Activated CD8-positive, alpha-beta memory T cell treated with anti-CD3 and anti-CD28 coated beads, Interleukin-2, amount 10 ng/mL, durations not matched to agents 7 days and 5 days (primary cell): ENCODE measurements at regions not wholly inside any gene's neighbourhood (a gene's known extent, or its start where the extent isn't known, plus 50 kb on each side); places are given as distances from the start of the nearest gene placed in this dataset.

Experiments used
- ATAC-seq: fragments of 150-1000 bp; cut with Tn5 transposase; one replicate; pipeline ENCODE4 v1.10.0; 2021; ENCODE audit warnings: moderate library complexity
- CTCF ChIA-PET: fragments of 350-600 bp; sonication (Branson Sonifier 250); formaldehyde crosslinking; loops from one replicate; lab custom pipeline; 2021; ENCODE audit warnings: antibody characterized with exemption; lab: Charles Lee
- DNase-seq: peaks from one replicate; pipeline ENCODE4 v3.0.0-alpha.2; 2020
- H3K27ac Mint-ChIP-seq: one replicate; pipeline ENCODE4 v1.8.0; 2021; ENCODE audit warnings: mild to moderate bottlenecking, mixed read lengths
- H3K27me3 Mint-ChIP-seq: one replicate; pipeline ENCODE4 v1.8.0; 2021; ENCODE audit warnings: mixed read lengths
- H3K36me3 Mint-ChIP-seq: one replicate; pipeline ENCODE4 v1.8.0; 2021; ENCODE audit warnings: mild to moderate bottlenecking, mixed read lengths
- H3K4me1 Mint-ChIP-seq: one replicate; pipeline ENCODE4 v1.8.0; 2021; ENCODE audit warnings: mixed read lengths
- H3K4me3 Mint-ChIP-seq: one replicate; pipeline ENCODE4 v1.8.0; 2021; ENCODE audit warnings: mild to moderate bottlenecking, moderate library complexity, mixed read lengths
- H3K9me3 Mint-ChIP-seq: one replicate; pipeline ENCODE4 v1.8.0; 2022; ENCODE audit warnings: low read depth, mixed read lengths

GRCh38 chr4:124282301-124282898 lies 430.1 kb downstream of the ANKRD50 start:
- no peaks in the 10 kb centered on the region for H3K9me3 Mint-ChIP-seq
- H3K36me3 Mint-ChIP-seq: no peaks in the 10 kb centered on the region
- DNase-seq (no peak), ATAC-seq (no peak)
- no peak overlapping the region for H3K27ac Mint-ChIP-seq
- H3K4me1 Mint-ChIP-seq: no peaks in the 10 kb centered on the region
- H3K4me3 Mint-ChIP-seq: no peak overlapping the region
- CTCF ChIA-PET: no interaction called here
- no peaks in the 10 kb centered on the region for H3K27me3 Mint-ChIP-seq

- Mint-ChIP-seq H3K27me3 (no peaks in the 10 kb centered on the region), H3K9me3 (no peaks in the 10 kb centered on the region), H3K4me3 (no peak overlapping the region), H3K27ac (no peak overlapping the region), H3K36me3 (no peaks in the 10 kb centered on the region), H3K4me1 (no peaks in the 10 kb centered on the region)
- no peak for ATAC-seq
- DNase-seq: no peak
- CTCF ChIA-PET: no interaction called here
Observed at GRCh38 chr4:124288706-124289486, 423.6 kb downstream of the ANKRD50 start.

- no peak overlapping the region for H3K27ac Mint-ChIP-seq
- no peak for DNase-seq
- no peaks in the 10 kb centered on the region for H3K4me1 Mint-ChIP-seq
- no peak overlapping the region for H3K4me3 Mint-ChIP-seq
- no peaks in the 10 kb centered on the region for H3K27me3 Mint-ChIP-seq
- no peak for ATAC-seq
- no peaks in the 10 kb centered on the region for H3K9me3 Mint-ChIP-seq
- no peaks in the 10 kb centered on the region for H3K36me3 Mint-ChIP-seq
- CTCF ChIA-PET: no interaction called here
Observed at GRCh38 chr4:124290678-124291077, 421.9 kb downstream of the ANKRD50 start.

- Mint-ChIP-seq H3K27me3 (no peaks in the 10 kb centered on the region), H3K4me3 (no peak overlapping the region), H3K9me3 (no peaks in the 10 kb centered on the region), H3K4me1 (no peaks in the 10 kb centered on the region), H3K27ac (no peak overlapping the region), H3K36me3 (no peaks in the 10 kb centered on the region)
- DNase-seq (no peak), ATAC-seq (no peak)
- CTCF ChIA-PET: no interaction called here
Observed at GRCh38 chr4:124295413-124295812, 417.1 kb downstream of the ANKRD50 start.

GRCh38 chr4:124304941-124305340 lies 407.6 kb downstream of the ANKRD50 start:
- Mint-ChIP-seq H3K27ac (no peak overlapping the region), H3K27me3 (no peaks in the 10 kb centered on the region), H3K9me3 (no peaks in the 10 kb centered on the region), H3K36me3 (no peaks in the 10 kb centered on the region), H3K4me3 (no peak overlapping the region), H3K4me1 (no peaks in the 10 kb centered on the region)
- no peak for ATAC-seq
- CTCF ChIA-PET: no interaction called here
- DNase-seq: no peak

GRCh38 chr4:124306352-124306751 lies 406.2 kb downstream of the ANKRD50 start:
- Mint-ChIP-seq H3K36me3 (no peaks in the 10 kb centered on the region), H3K27ac (no peak overlapping the region), H3K9me3 (no peaks in the 10 kb centered on the region), H3K4me1 (no peaks in the 10 kb centered on the region), H3K27me3 (no peaks in the 10 kb centered on the region), H3K4me3 (no peak overlapping the region)
- ATAC-seq (no peak), DNase-seq (no peak)
- CTCF ChIA-PET: no interaction called here

- Mint-ChIP-seq H3K9me3 (no peaks in the 10 kb centered on the region), H3K4me1 (no peaks in the 10 kb centered on the region), H3K27me3 (no peaks in the 10 kb centered on the region), H3K36me3 (no peaks in the 10 kb centered on the region), H3K27ac (no peak overlapping the region), H3K4me3 (no peak overlapping the region)
- DNase-seq (no peak), ATAC-seq (no peak)
- CTCF ChIA-PET: no interaction called here
Observed at GRCh38 chr4:124307143-124307542, 405.4 kb downstream of the ANKRD50 start.

- ATAC-seq: no peak
- Mint-ChIP-seq H3K4me3 (no peak overlapping the region), H3K9me3 (no peaks in the 10 kb centered on the region), H3K36me3 (no peaks in the 10 kb centered on the region), H3K27ac (no peak overlapping the region), H3K27me3 (peaks cover 10% of the 10 kb centered on the region), H3K4me1 (no peaks in the 10 kb centered on the region)
- DNase-seq: no peak
- CTCF ChIA-PET: interaction anchor here (0.7 kb wide), 1 partner anchor 27 kb away, joined by 3 read pairs; no protein-coding TSS in a partner anchor
Observed at GRCh38 chr4:124318292-124318691, 394.2 kb downstream of the ANKRD50 start.

- Mint-ChIP-seq H3K4me3 (no peak overlapping the region), H3K27ac (no peak overlapping the region), H3K9me3 (no peaks in the 10 kb centered on the region), H3K36me3 (no peaks in the 10 kb centered on the region), H3K4me1 (no peaks in the 10 kb centered on the region), H3K27me3 (peaks cover 4% of the 10 kb centered on the region)
- CTCF ChIA-PET: interaction anchor here (0.6 to 1.0 kb wide), 2 partner anchors 1212 to 1219 kb away, joined by 3 read pairs; no protein-coding TSS in a partner anchor
- DNase-seq (no peak), ATAC-seq (no peak)
Observed at GRCh38 chr4:124321364-124321763, 391.2 kb downstream of the ANKRD50 start.

GRCh38 chr4:124322234-124323065 lies 390.1 kb downstream of the ANKRD50 start:
- no peak for DNase-seq
- no peaks in the 10 kb centered on the region for H3K9me3 Mint-ChIP-seq
- no peaks in the 10 kb centered on the region for H3K36me3 Mint-ChIP-seq
- CTCF ChIA-PET: interaction anchor here (1.0 to 1.4 kb wide), 3 partner anchors 962 to 1220 kb away, joined by 3 read pairs; no protein-coding TSS in a partner anchor
- H3K27me3 Mint-ChIP-seq: peaks cover 4% of the 10 kb centered on the region
- no peak overlapping the region for H3K4me3 Mint-ChIP-seq
- H3K4me1 Mint-ChIP-seq: no peaks in the 10 kb centered on the region
- H3K27ac Mint-ChIP-seq: no peak overlapping the region
- no peak for ATAC-seq

GRCh38 chr4:124325690-124326089 lies 386.8 kb downstream of the ANKRD50 start:
- no peak for DNase-seq
- Mint-ChIP-seq H3K36me3 (no peaks in the 10 kb centered on the region), H3K27ac (no peak overlapping the region), H3K27me3 (peaks cover 3% of the 10 kb centered on the region), H3K4me1 (no peaks in the 10 kb centered on the region), H3K4me3 (no peak overlapping the region), H3K9me3 (no peaks in the 10 kb centered on the region)
- CTCF ChIA-PET: no interaction called here
- ATAC-seq: no peak

GRCh38 chr4:124329134-124329533 lies 383.4 kb downstream of the ANKRD50 start:
- CTCF ChIA-PET: no interaction called here
- no peaks in the 10 kb centered on the region for H3K36me3 Mint-ChIP-seq
- no peaks in the 10 kb centered on the region for H3K4me1 Mint-ChIP-seq
- no peak for DNase-seq
- no peak overlapping the region for H3K4me3 Mint-ChIP-seq
- no peak overlapping the region for H3K27ac Mint-ChIP-seq
- H3K27me3 Mint-ChIP-seq: peaks cover 3% of the 10 kb centered on the region
- no peaks in the 10 kb centered on the region for H3K9me3 Mint-ChIP-seq
- ATAC-seq: no peak

GRCh38 chr4:124330045-124330444 lies 382.5 kb downstream of the ANKRD50 start:
- CTCF ChIA-PET: no interaction called here
- H3K9me3 Mint-ChIP-seq: no peaks in the 10 kb centered on the region
- peaks cover 3% of the 10 kb centered on the region for H3K27me3 Mint-ChIP-seq
- H3K4me1 Mint-ChIP-seq: no peaks in the 10 kb centered on the region
- H3K4me3 Mint-ChIP-seq: no peak overlapping the region
- DNase-seq (no peak), ATAC-seq (no peak)
- no peak overlapping the region for H3K27ac Mint-ChIP-seq
- no peaks in the 10 kb centered on the region for H3K36me3 Mint-ChIP-seq
